ENCODE measurements at regions not wholly inside any gene's neighbourhood (a gene's known extent, or its start where the extent isn't known, plus 50 kb on each side); places are given as distances from the start of the nearest gene placed in this dataset.
"Not testable (repeated sequence)": the region's sequence is repeated elsewhere in the genome, so short reads cannot be mapped to it uniquely, and the experiment has no call there.

GRCh38 chr3:68664276-68664675, 268.1 kb downstream of the TAFA4 start:
- no peaks in the 10 kb centered on the region for H3K9me2 ChIP-seq (replicated peaks; ENCODE audit: control insufficient read depth, low read length)
- no peak overlapping the region for H3K27ac ChIP-seq (ENCODE audit: low read depth, low read length)
- no peaks in the 10 kb centered on the region for H3K79me2 ChIP-seq (ENCODE audit: control insufficient read depth, low read length)
- no peaks in the 10 kb centered on the region for H3F3A ChIP-seq (ENCODE audit: control insufficient read depth, insufficient read depth)
- TF ChIP-seq EZH2phosphoT487 (IDR thresholded peaks at IDR 0.05; ENCODE audit: borderline replicate concordance, low read length): no peak
- TF ChIP-seq CTCF (IDR thresholded peaks at IDR 0.05; ENCODE audit: low read depth, low read length, poor library complexity, severe bottlenecking): no peak
- no peaks in the 10 kb centered on the region for H3K4me1 ChIP-seq (ENCODE audit: control insufficient read depth, low read length)
- H3K27me3 ChIP-seq (ENCODE audit: control insufficient read depth, low read length): no peaks in the 10 kb centered on the region
- H4K20me1 ChIP-seq (ENCODE audit: control insufficient read depth, insufficient read depth, low read depth, low read length): no peaks in the 10 kb centered on the region
- H3K4me2 ChIP-seq (ENCODE audit: low read length): no peak overlapping the region
- no peaks in the 10 kb centered on the region for H3K36me3 ChIP-seq (ENCODE audit: control insufficient read depth, low read length)
- H3K9me3 ChIP-seq (ENCODE audit: control insufficient read depth, insufficient read depth, low read length): no peaks in the 10 kb centered on the region
- H3K4me3 ChIP-seq (ENCODE audit: low read length): no peak overlapping the region

- H3K36me3 ChIP-seq (ENCODE audit: control insufficient read depth, low read length): no peaks in the 10 kb centered on the region
- no peaks in the 10 kb centered on the region for H3K79me2 ChIP-seq (ENCODE audit: control insufficient read depth, low read length)
- no peaks in the 10 kb centered on the region for H3K4me1 ChIP-seq (ENCODE audit: control insufficient read depth, low read length)
- no peak overlapping the region for H3K4me3 ChIP-seq (ENCODE audit: low read length)
- H3K27me3 ChIP-seq (ENCODE audit: control insufficient read depth, low read length): no peaks in the 10 kb centered on the region
- H3K27ac ChIP-seq (ENCODE audit: low read depth, low read length): no peak overlapping the region
- no peaks in the 10 kb centered on the region for H3K9me3 ChIP-seq (ENCODE audit: control insufficient read depth, insufficient read depth, low read length)
- no peaks in the 10 kb centered on the region for H4K20me1 ChIP-seq (ENCODE audit: control insufficient read depth, insufficient read depth, low read depth, low read length)
- H3K4me2 ChIP-seq (ENCODE audit: low read length): no peak overlapping the region
- no peak for TF ChIP-seq EZH2phosphoT487 (IDR thresholded peaks at IDR 0.05; ENCODE audit: borderline replicate concordance, low read length)
- no peak for TF ChIP-seq CTCF (IDR thresholded peaks at IDR 0.05; ENCODE audit: low read depth, low read length, poor library complexity, severe bottlenecking)
- no peaks in the 10 kb centered on the region for H3K9me2 ChIP-seq (replicated peaks; ENCODE audit: control insufficient read depth, low read length)
- H3F3A ChIP-seq (ENCODE audit: control insufficient read depth, insufficient read depth): no peaks in the 10 kb centered on the region
Observed at GRCh38 chr3:68662176-68662575, 270.2 kb downstream of the TAFA4 start.

GRCh38 chr3:68650657-68651056, 281.7 kb downstream of the TAFA4 start:
- not testable (repeated sequence) for H3K4me3 ChIP-seq (ENCODE audit: low read length); H3K36me3 ChIP-seq (ENCODE audit: control insufficient read depth, low read length); H4K20me1 ChIP-seq (ENCODE audit: control insufficient read depth, insufficient read depth, low read depth, low read length); H3K9me2 ChIP-seq (replicated peaks; ENCODE audit: control insufficient read depth, low read length); H3K4me1 ChIP-seq (ENCODE audit: control insufficient read depth, low read length); H3K27ac ChIP-seq (ENCODE audit: low read depth, low read length); H3F3A ChIP-seq (ENCODE audit: control insufficient read depth, insufficient read depth); H3K9me3 ChIP-seq (ENCODE audit: control insufficient read depth, insufficient read depth, low read length); H3K79me2 ChIP-seq (ENCODE audit: control insufficient read depth, low read length); H3K27me3 ChIP-seq (ENCODE audit: control insufficient read depth, low read length); H3K4me2 ChIP-seq (ENCODE audit: low read length)

- no peak overlapping the region for H3K27ac ChIP-seq (ENCODE audit: low read depth, low read length)
- no peaks in the 10 kb centered on the region for H3K9me2 ChIP-seq (replicated peaks; ENCODE audit: control insufficient read depth, low read length)
- no peaks in the 10 kb centered on the region for H4K20me1 ChIP-seq (ENCODE audit: control insufficient read depth, insufficient read depth, low read depth, low read length)
- H3K9me3 ChIP-seq (ENCODE audit: control insufficient read depth, insufficient read depth, low read length): no peaks in the 10 kb centered on the region
- no peaks in the 10 kb centered on the region for H3K27me3 ChIP-seq (ENCODE audit: control insufficient read depth, low read length)
- no peak for TF ChIP-seq CTCF (IDR thresholded peaks at IDR 0.05; ENCODE audit: low read depth, low read length, poor library complexity, severe bottlenecking)
- no peaks in the 10 kb centered on the region for H3F3A ChIP-seq (ENCODE audit: control insufficient read depth, insufficient read depth)
- no peak overlapping the region for H3K4me2 ChIP-seq (ENCODE audit: low read length)
- no peak overlapping the region for H3K4me3 ChIP-seq (ENCODE audit: low read length)
- H3K4me1 ChIP-seq (ENCODE audit: control insufficient read depth, low read length): no peaks in the 10 kb centered on the region
- H3K79me2 ChIP-seq (ENCODE audit: control insufficient read depth, low read length): no peaks in the 10 kb centered on the region
- H3K36me3 ChIP-seq (ENCODE audit: control insufficient read depth, low read length): no peaks in the 10 kb centered on the region
Observed at GRCh38 chr3:68648494-68648893, 283.9 kb downstream of the TAFA4 start.
